ENCODE measurements at regions not wholly inside any gene's neighbourhood (a gene's known extent, or its start where the extent isn't known, plus 50 kb on each side); places are given as distances from the start of the nearest gene placed in this dataset.
"Not testable (repeated sequence)": the region's sequence is repeated elsewhere in the genome, so short reads cannot be mapped to it uniquely, and the experiment has no call there.

DNA sequence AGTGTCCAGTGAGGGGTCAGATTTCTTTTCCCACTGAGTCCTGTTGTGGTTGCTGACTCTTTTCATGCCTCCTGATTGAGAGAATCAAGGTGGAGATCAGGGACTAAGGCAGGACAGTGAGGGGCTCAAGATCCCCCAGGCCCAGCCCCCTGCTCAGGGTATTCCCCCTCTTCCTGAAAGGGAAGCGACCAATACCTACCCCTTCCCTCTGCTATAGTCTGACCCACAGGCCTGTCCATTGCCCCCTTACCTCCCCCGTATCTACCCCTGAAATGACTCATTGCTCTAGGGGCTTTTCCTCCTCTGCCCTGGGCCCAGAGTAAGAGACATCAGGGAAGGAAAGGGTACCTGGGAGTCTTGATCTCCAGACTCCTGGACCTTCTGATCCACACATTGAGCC lies 1320.5 kb downstream of the UQCRFS1 start:
- DNase-seq: no peak

DNA sequence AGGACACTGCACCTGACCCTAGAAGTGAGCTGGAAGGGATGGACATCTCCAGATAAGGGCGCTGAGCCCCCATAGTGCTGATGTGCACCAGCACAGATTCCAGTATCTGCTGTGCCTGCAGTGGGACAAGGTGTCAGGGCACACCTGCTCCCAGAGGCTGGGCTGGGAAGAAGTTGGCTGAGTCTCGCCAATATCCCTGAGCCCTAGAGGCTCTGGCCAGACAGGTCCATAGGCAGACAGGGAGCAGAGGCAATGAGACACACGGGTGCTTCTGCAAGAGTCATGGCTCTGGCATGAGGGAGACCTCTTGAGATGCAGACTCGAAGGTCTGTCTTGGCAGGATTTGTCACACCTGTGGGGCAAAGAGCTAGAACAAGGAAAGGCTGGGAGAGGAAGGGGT lies 1321.5 kb downstream of the UQCRFS1 start:
- no peak for DNase-seq

DNA sequence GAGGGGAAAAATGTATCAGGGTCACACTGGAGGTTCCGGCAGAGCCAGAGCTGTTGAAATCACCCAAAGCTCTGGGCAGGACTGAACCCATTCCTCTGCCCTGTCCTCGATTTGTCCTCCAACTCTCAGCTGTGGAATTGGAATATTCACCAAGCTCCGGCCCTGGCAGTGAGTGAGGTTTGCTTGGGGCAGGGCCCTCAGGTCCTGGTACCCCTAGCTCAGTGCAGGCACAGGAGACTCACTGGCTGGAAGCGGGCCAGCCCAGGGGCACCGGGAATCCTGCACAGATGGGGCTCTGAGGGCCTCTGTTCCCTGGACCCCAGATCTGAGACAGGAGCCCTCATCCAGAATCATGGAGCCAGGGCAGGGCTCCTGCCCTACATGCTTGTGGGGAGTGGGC lies 1322.3 kb downstream of the UQCRFS1 start:
- DNase-seq: no peak

DNA sequence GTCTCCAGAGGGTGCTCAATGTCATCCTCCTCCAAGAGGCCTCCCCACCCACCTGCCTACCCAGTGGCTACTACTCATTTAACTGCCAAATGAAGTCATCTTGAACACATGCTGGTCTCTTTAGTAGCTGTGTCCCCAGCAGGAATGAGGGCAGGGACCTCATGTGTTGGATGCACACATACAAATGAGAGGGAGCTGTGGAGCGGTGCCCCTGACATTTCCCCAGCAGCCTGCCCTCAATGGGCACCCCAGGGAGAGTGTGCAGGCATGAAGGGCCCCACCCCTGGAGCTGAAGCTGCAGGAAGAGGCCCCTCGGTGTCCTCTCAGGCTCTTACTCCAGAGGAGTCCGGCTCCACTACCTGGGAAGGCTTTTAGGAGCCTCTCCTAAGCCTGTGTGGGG lies 1322.7 kb downstream of the UQCRFS1 start:
- DNase-seq: no peak

DNA sequence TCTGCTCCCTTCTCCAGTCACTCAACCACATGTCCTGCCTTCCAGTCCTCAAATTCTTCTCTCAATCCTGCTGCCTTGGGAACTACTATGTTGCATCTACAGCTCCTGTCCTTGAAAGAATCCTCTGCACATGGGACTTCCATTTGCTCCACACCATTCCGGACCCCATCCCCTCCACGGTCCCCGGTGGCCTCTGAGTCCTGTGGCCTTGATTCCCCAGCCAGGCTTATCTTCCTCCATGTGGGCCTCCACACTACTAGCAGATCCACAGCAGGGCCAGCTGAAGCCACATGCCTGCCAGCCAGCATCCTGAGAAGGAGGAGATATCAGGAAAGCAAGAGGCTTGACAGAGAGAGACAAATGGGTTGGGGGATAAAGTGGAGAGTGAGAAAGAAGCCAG lies 1323.8 kb downstream of the UQCRFS1 start:
- DNase-seq: no peak

DNA sequence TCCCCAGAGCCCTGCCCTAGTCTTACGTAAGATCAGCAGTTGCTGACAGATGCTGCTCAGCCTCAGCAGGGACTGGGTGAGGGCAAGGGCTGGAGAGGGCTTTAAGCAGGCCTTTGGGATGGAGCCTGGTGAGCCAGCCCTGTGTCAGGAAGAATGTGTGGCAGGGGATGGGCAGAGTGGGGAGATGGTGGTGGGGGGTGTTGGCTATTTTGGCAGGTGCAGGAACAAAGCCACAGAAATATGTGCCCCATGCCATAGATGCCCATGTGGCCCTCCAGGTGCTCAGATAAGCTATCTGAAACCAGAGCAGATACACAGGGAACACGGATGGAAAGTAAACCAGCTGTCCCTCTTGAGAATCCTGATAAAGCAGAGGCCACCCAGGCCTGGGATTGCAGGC lies 1325.0 kb downstream of the UQCRFS1 start:
- DNase-seq: no peak

DNA sequence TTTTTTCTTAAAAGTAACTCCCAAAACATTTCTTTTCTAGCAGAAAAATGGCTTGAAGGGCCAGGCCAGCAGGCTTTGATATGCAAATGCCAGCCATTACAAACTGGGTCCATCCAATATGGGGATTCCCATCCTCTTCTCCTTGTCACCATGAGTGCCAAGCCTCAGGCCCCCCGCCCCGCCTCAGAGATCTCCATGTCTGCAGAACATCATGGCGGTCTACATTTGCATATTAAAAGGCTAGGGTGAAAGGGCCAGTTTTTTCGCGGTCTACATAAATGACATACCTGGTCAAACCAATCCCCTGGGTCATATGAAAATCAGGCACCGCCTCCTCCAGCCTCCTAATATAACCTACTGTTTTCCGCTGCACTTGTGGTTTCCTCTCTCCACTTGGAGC lies 1327.6 kb downstream of the UQCRFS1 start:
- no peak for DNase-seq

DNA sequence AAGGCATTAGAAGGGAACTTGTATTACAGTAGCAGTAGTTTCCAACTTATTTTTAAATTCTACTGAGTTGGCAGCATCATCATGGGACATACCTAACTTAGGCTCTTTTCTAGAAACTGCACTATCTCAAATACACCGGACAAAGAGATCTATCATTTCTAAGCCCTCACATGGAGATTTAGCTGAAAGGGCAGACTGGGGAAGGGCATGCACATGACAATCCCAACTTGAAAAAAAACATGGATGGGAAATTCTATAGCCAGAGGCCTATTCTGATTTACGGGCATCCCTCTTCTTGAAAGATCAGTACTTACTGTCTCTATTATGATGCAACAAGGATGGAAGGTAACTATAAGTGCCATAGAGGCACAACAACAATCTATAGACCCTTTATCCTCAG lies 1328.6 kb downstream of the UQCRFS1 start:
- no peak for DNase-seq

DNA sequence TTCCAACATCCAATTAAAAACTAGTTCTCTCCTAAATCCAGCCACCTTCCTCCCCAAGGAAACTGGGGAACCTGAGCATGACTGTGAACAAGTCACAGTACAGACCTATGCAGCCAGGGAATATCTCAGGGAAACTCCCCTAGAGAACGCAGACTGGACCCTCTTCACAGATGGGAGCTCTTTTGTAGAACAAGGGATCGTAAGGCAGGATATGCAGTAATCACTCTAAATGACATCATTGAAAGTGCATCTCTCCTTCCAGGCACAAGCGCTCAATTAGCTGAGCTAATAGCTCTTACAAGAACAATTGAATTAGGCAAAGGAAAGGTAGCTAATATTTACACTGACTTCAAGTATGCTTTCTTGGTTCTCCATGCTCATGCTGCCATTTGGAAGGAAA lies 1331.7 kb downstream of the UQCRFS1 start:
- DNase-seq: no peak

DNA sequence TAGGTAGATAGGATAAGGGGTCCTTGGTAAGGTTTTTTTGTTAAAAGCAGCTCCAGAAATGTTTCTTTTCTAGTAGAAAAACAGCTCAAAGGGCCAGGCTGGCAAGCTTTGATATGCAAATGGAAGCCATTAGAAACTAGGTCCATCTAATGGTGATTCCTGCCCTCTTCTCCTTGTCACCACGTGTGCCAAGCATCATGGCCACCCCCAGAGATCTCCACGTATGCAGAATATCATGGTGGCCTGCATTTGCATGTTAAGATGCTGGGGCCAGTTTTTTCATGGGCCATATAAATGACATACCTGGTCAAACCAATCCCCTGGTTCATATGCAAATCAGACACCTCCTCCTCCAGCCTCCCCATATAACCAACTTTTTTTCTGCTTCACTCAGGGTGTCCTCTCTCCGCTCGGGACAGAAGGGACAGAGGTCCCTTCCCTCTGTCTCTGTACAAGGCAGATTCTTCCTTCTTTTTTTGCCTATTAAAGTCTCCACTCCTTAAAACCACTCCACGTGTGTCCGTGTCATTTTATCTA lies 1335.9 kb downstream of the UQCRFS1 start:
- DNase-seq: no peak

DNA sequence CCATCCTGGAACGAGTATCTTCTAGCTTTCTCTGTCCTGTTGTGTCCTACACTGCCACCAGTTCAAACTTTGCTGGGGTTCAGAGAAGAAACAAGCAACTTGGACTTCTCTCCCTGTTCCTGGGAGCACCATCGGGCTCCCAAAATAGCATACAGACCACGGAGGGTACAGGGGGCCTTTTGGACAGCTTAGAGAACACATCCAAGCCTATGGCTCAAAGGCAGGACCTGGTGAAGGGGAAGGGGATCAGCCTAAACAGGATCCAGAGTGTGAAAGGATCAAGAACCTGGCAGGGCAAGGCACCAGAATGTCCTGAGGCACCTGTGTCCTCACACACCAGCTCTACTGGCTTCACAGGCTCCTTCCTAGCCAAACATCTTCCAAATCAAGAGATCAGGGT lies 1336.5 kb downstream of the UQCRFS1 start:
- DNase-seq: no peak

DNA sequence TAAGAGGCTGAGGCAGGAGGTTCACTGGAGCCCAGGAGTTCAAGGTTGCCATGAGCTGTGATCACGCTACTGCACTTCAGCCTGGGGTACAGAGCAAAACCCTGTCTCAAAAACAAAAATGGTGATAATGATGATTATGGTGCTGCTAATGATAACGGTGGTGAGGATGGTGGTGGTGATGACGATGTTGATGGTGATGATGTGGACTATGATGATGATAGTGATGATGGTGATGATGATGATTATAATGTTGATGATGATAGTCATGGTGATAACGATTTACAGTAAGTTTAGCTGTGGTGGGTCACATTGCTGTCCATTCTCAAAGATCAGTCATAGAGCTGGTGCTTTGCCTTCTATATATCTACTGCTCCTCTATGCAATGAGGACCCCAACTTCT lies 1340.6 kb downstream of the UQCRFS1 start:
- DNase-seq: no peak

DNA sequence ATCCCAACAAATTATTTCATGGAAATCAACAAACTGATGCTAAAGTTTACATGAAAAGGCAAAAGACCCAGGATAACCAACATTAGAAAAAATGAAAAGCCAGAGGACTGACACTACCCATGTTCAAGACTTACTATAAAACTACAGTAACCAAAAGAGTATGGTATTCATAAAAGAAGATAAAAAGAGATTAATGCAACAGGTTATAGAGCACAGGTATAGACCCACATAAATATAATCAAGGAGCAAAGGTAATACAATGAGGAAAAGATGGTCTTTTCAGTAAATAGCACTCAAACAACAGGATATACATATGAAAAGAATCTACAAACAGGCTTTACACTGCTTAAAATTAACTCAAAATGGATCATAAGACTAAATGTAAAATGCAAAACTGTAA lies 1342.7 kb downstream of the UQCRFS1 start:
- no peak for DNase-seq

DNA sequence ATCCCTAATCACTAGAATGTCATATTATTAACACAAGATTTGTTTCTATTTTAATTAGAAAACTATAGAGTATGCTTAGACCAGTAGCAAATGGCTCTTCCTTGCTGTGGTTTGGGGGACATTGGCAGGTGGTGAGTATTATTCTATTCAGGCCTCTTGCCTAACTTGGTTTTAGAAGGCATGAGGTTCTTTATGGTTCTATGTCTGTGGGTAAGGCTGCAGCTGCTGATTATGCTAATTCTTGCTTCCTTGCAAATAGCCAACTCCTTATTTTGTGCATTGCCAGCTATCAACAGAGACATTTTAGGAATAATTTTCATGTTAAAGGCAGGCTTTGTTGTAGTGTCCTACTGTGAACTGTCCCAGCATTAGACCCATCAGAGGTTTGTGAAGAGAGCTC lies 1344.9 kb downstream of the UQCRFS1 start:
- no peak for DNase-seq

DNA sequence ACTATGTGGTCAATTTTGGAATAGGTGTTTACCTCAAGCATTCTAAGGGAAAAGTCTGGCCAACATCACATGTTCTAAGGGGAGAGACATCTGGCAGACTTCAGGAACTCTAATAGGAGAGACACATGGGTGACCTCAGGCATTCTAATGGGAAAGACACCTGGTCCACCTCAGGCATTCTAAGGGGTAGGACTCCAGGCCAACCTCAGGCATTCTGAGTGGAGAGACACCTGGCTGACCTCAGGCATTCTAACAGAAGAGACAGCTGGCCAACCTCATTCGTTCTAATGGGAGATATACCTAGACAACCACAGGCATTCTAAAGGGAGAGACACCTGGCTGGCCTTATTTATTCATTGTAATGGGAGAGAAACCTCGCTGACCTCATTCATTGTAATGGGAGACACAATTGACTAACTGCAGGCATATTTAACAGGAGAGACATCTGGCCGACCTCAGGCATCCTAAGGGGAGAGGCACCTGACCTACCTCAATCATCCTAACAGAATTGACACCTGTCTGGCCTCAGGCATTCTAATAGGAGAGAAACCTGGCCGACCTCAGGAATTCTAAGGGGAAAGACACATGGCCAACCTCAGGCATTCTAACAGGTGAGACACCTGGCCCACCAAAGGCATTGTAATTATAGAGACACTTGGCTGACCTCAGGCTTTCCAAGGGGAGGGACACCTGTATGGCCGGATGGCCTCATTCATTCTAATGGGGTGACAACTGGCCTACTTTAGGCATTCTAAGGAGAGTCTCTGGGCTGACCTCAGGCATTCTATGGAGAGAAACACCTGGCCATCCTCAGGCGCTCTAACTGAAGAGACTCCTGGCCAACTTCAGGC lies 1346.8 kb downstream of the UQCRFS1 start:
- no peak for DNase-seq

DNA sequence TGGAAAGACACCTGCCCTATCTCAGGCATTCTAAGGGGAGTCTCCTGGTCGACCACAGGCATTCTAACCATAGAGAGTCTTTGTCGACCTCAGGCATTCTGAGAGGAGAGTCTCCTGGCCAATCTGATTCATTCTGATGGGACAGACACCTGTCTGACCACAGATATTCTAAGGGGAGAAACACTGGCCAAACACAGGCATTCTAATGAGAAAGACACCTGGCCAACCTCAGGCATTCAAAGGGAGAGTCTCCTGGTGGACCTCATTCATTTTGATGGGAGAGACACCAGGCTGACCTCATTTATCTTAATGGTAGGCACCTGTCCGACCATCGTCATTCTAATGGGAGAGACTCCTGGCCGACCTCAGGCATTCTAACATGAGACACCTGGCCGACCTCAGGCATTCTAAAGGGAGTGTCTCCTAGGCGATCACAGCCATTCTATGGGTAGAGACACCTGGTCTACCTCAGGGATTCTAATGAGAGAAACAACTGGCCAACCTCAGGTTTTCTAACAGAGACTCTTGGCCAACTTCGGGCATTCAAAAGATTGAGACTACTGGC lies 1351.5 kb downstream of the UQCRFS1 start:
- no peak for DNase-seq

DNA sequence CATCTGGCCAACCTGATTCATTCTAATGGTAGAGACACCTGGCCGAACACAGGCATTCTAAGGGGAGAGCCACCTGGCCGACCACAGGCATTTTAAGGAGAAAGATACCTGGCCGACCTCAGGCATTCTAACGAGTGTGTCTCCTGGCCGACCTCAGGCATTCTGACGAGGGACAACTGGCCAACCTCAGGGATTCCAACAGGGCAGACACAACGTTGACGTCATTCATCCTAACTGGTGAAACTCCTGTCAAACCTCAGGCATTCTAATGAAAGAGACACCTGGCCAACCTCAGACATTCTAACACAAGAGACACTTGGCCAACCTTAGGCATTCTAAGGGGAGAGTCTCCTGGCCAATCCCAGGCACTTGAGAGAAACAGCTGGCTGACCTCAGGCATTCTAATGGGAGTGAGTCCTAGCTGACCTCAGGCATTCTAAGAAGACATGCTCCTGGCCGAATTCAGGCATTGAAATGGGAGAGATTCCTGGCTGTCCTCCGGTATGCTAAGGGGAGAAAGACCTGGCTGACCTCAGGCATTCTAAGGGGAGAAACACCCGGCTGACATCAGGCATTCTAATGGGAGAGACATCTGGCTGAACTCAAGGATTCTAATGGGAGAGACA lies 1352.5 kb downstream of the UQCRFS1 start:
- DNase-seq: no peak

DNA sequence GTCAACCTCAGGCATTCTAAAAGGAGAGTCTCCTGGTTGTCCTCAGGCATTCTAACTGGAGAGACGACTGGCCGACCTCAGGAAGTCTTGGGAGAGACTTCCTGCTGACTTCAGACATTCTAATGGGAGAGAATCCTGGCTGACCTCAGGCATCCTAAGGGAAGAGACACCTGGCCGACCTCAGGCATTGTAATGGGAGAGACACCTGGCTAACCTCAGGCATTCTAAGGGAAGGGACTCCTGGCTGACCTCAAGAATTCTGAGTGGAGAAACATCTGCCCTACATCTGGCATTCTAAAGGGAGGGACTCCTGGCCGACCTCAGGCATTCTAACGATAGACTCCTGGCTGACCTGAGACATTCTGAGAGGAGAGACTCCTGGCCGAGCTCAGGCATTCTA lies 1353.3 kb downstream of the UQCRFS1 start:
- DNase-seq: no peak

DNA sequence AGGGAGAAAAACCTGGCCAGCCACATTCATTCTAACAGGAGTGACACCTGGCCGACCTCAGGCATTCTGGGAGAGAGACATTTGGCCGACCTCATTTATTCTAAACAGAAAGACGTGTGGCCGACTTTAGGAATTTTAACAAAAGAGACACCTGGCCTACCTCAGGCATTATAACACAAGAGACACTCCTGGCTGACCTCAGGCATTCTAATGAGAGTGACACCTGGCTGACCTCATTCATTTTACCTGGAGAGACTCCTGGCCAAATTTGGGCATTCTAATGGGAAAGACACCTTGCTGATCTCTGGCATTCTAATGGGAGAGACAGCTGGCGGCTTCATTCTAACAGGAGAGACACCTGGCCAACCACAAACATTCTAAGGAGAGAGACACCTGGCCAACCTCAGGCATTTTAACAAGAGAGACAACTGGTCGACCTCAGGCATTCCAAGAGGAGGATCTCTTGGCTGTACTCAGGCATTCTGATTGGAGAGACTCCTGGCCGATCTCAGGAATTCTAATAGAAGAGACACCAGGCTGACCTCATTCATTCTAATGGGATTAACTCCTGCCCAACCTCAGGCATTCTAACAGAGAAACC lies 1353.9 kb downstream of the UQCRFS1 start:
- DNase-seq: no peak

DNA sequence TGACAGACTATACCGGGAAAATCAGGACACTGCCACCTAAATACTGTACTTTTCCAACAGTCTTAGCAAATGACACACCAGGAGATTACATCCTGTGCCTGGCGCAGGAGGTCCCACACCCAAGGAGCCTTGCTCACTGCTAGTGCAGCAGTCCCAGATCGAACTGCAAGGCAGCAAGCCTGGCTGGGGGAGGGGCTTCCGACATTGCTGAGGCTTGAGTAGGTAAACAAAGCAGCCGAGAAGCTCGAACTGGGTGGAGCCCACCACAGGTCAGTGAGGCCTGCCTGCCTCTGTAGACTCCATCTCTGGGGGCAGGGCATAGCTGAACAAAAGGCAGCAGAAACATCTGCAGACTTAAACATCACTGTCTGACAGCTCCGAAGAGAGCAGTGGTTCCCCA lies 1360.0 kb downstream of the UQCRFS1 start:
- not testable (repeated sequence) for DNase-seq

DNA sequence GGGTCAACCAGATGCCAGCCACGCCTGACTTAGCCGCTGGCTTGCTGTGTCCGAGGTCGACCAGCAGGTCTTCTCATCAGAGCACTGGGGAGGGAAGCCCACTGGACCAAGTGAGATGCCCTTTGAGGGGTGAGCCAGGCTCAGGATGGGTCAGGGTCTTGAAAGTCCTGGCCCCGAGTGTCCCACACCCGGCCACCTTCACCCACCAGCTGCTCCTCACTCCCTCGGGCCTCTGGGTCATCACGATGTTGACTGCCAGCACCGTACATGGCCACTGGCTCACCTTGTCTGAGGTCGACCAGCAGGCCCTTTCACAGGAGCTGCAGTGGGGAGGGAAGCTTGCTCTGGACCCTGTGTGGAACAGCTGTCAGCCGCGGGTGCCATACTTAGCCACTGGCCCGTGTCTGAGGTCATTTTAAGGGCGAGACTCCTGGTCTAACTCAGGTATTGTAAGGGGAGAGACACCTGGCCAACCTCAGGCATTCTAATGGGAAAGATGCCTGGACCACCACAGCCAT lies 1361.3 kb downstream of the UQCRFS1 start:
- DNase-seq: no peak

DNA sequence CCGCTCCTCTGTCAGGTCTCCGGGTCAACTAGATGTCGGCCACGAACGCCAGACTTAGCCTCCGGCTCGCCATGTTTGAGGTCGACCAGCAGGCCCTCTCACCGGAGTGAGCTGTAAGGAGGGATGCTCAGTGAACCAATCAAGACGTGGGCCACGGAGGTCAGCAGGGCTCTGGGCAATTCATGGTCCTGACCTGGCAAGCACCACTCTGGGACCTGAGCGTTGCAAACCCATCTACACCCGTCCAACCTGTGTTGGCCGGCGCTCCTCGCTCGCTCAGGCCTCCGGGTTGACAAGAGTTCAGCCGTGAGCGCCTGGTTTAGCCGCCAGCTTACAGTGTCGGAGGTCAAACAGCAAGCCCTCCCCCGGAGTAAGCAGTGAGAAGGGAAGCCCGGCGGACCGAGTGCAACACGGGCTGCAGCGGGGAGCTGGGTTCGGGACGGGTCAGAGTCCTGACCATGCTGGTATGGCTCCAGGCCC lies 1361.9 kb downstream of the UQCRFS1 start:
- no peak for DNase-seq

DNA sequence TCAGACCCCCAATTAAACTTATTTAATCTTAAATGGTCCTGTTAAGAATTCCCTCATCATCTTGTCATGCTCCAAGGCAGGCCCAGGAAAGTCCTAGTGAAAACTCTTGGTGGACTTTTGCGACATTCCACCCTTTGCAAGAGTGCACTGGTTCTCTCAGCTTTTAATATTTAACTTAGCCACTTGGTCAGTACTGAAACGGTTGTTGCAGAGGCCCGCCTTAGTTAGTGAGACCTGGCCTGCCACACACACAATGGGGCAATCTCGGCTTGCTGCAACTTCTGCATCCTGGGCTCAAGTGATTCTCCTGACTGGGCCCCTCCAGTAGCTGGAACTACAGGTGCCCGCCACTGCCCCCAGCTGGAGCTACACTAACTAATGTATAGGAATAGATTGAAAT lies 1366.0 kb downstream of the UQCRFS1 start:
- no peak for DNase-seq

All from stimulated activated naive CD4-positive, alpha-beta T cell treated with Interleukin-2 at 50 U/mL for 16 hours (primary cell).